Pancreas (tissue), 10 donors: ENCODE measurements at regions not wholly inside any gene's neighbourhood (a gene's known extent, or its start where the extent isn't known, plus 50 kb on each side); places are given as distances from the start of the nearest gene placed in this dataset.

ENCODE experiments used
- ATAC-seq, 4 donors: fragments of 200-7000 bp; cut with Tn5 transposase; one replicate each; pipeline versions ENCODE4 v1.8.0 to v1.9.1; 2020; ENCODE audit warnings: mild to moderate bottlenecking in 4 of 4, moderate library complexity in 4 of 4
- DNase-seq, 6 donors: peaks; one replicate each; pipeline ENCODE4 v3.0.0-alpha.2; 2020
- FAIRE-seq: peaks from 2 replicates; lab custom pipeline; 2012; peaks lifted over from hg19 to GRCh38; lab: Jason Lieb, UNC
- H3K27ac ChIP-seq, 4 donors: fragments of 200-600 bp; sonication (generic); 1 replicate in 3 of 4; 2 replicates in 1 of 4; pipeline versions ENCODE4 v1.5.0 to v1.8.0; 2020
- H3K27me3 ChIP-seq, 4 donors: fragments of 200-600 bp; one replicate each; pipeline ENCODE4 v1.8.0; 2021
- H3K36me3 ChIP-seq, 3 donors: fragments of 200-600 bp; sonication (generic) in 1 of 3; one replicate each; pipeline versions ENCODE4 v1.5.0 to v1.8.0; 2020 to 2021
- H3K4me1 ChIP-seq, 3 donors: fragments of 200-600 bp; one replicate each; pipeline ENCODE4 v1.8.0; 2021
- H3K4me3 ChIP-seq, 4 donors: fragments of 200-600 bp; sonication (generic) in 2 of 4; one replicate each; pipeline versions ENCODE4 v1.5.0 to v1.8.0; 2020 to 2021
- H3K9me3 ChIP-seq, 4 donors: fragments of 200-600 bp; one replicate each; pipeline ENCODE4 v1.8.0; 2021
- CTCF ChIP-seq, 4 donors: fragments of 200-600 bp; sonication (generic) in 3 of 4; IDR thresholded peaks; one replicate each; pipeline versions ENCODE4 v1.5.0 to v1.8.0; 2021; ENCODE audit warnings: antibody characterized with exemption in 4 of 4
- WGBS, 2 donors: extraction: QIAGEN DNeasy Blood & Tissue Kit; methylation state at CpG; one replicate each; pipeline ENCODE4 v1.1.7; 2013; 5-methylcytosine and 5-hydroxymethylcytosine counted together
- intact Hi-C, 3 donors: fragments of 100-400 bp; cut with DNase I; formaldehyde crosslinking; loops; one replicate each; pipeline versions ENCODE4 v1.11.1 to v1.14.2; 2022
- donor health status: healthy with polysubstance abuse.
- donor health status: DM: no; HTN: no; CAD: no; lungs with moderate emphysema.
- donor health status: DM: no; HTN: no; CAD: no.
- donor health status: control.
- donor health status: control.
- donor health status: Bipolar disorder and iron deficiency.
- donor health status: DM: yes; HTN: yes; CAD: no.
- donor health status: DM: no; HTN: no; CAD: no.
- donor health status: DM: no; HTN: no; CAD: no.
- donor health status: DM: yes; HTN: yes; CAD: no.

GRCh38 chrX:19202171-19202570 lies 79.9 kb upstream of the ADGRG2 start:
- ATAC-seq (no peak), DNase-seq (no peak), FAIRE-seq (no peak)
- 0 to 3% methylated on average over 1 of the region's 1 CpG for whole genome bisulfite sequencing, 2 donors
- TF ChIP-seq CTCF (IDR thresholded peaks at IDR 0.05), result no peak
- intact Hi-C loops, result no loop called here
- no peaks in the 10 kb centered on the region for H3K36me3 ChIP-seq
- peaks cover 0 to 5% (median 0%) of the 10 kb centered on the region in 4 donors for H3K27me3 ChIP-seq
- no peaks in the 10 kb centered on the region for H3K9me3 ChIP-seq
- no peaks in the 10 kb centered on the region for H3K4me1 ChIP-seq
- H3K4me3 ChIP-seq, result no peak overlapping the region
- no peak overlapping the region for H3K27ac ChIP-seq

- TF ChIP-seq CTCF (IDR thresholded peaks at IDR 0.05), result no peak
- 78 to 81% methylated on average over 6 of the region's 6 CpGs for WGBS, 2 donors
- intact Hi-C loops, result no loop called here
- no peaks in the 10 kb centered on the region for H3K4me1 ChIP-seq
- no peak overlapping the region for H3K27ac ChIP-seq
- no peak for DNase-seq
- H3K36me3 ChIP-seq, result no peaks in the 10 kb centered on the region
- no peak overlapping the region for H3K4me3 ChIP-seq
- FAIRE-seq, result no peak
- H3K27me3 ChIP-seq, result no peaks in the 10 kb centered on the region
- ATAC-seq, result no peak
- H3K9me3 ChIP-seq, result no peaks in the 10 kb centered on the region
These were observed 82.4 kb upstream of the ADGRG2 start for GRCh38 chrX:19204636-19205035.

- ATAC-seq (no peak), DNase-seq (no peak), FAIRE-seq (no peak)
- Histone ChIP-seq H3K4me3 (no peak overlapping the region), H3K9me3 (no peaks in the 10 kb centered on the region), H3K36me3 (no peaks in the 10 kb centered on the region), H3K4me1 (no peaks in the 10 kb centered on the region), H3K27me3 (no peaks in the 10 kb centered on the region), H3K27ac (no peak overlapping the region)
- no peak for TF ChIP-seq CTCF (IDR thresholded peaks at IDR 0.05)
- intact Hi-C loops, result no loop called here
These were observed 89.8 kb upstream of the ADGRG2 start for GRCh38 chrX:19212037-19212436.

GRCh38 chrX:19213610-19214152 lies 91.4 kb upstream of the ADGRG2 start:
- Histone ChIP-seq H3K36me3 (no peaks in the 10 kb centered on the region), H3K27me3 (no peaks in the 10 kb centered on the region), H3K4me1 (no peaks in the 10 kb centered on the region), H3K27ac (no peak overlapping the region), H3K9me3 (no peaks in the 10 kb centered on the region), H3K4me3 (no peak overlapping the region)
- WGBS, 2 donors, result 43 to 52% methylated on average over 1 of the region's 1 CpG
- DNase-seq (no peak), FAIRE-seq (no peak), ATAC-seq (no peak)
- no peak for TF ChIP-seq CTCF (IDR thresholded peaks at IDR 0.05)
- intact Hi-C loops, result no loop called here

GRCh38 chrX:19214311-19214710 lies 92.0 kb upstream of the ADGRG2 start:
- DNase-seq (no peak), ATAC-seq (no peak), FAIRE-seq (no peak)
- intact Hi-C loops, result no loop called here
- no peak for TF ChIP-seq CTCF (IDR thresholded peaks at IDR 0.05)
- Histone ChIP-seq H3K36me3 (no peaks in the 10 kb centered on the region), H3K27ac (no peak overlapping the region), H3K4me1 (no peaks in the 10 kb centered on the region), H3K27me3 (no peaks in the 10 kb centered on the region), H3K4me3 (no peak overlapping the region), H3K9me3 (no peaks in the 10 kb centered on the region)
- WGBS, 2 donors, result 48 to 57% methylated on average over 7 of the region's 7 CpGs
